Stimulated activated memory B cell treated with anti-CD40 and anti-IgM and Interleukin-4, amounts not matched to agents 10 μg/mL and 1 μg/mL and 100 μg/mL, for 72 hours (primary cell): ENCODE measurements at regions not wholly inside any gene's neighbourhood (a gene's known extent, or its start where the extent isn't known, plus 50 kb on each side); places are given as distances from the start of the nearest gene placed in this dataset.
"Not testable (repeated sequence)": the region's sequence is repeated elsewhere in the genome, so short reads cannot be mapped to it uniquely, and the experiment has no call there.

Source experiments
- ATAC-seq: fragments of 150-1000 bp; cut with Tn5 transposase; 2 replicates; pipeline ENCODE4 v1.10.0; 2021
- H3K27ac Mint-ChIP-seq: one replicate; pipeline ENCODE4 v1.8.0; 2022; ENCODE audit warnings: mild to moderate bottlenecking, mixed read lengths
- H3K27me3 Mint-ChIP-seq: one replicate; pipeline ENCODE4 v1.8.0; 2022; ENCODE audit warnings: mixed read lengths
- H3K36me3 Mint-ChIP-seq: one replicate; pipeline ENCODE4 v1.8.0; 2022; ENCODE audit warnings: mixed read lengths
- H3K4me1 Mint-ChIP-seq: one replicate; pipeline ENCODE4 v1.8.0; 2022; ENCODE audit warnings: mixed read lengths
- H3K4me3 Mint-ChIP-seq: one replicate; pipeline ENCODE4 v1.8.0; 2022; ENCODE audit warnings: mild to moderate bottlenecking, moderate library complexity, mixed read lengths
- H3K9me3 Mint-ChIP-seq: one replicate; pipeline ENCODE4 v1.8.0; 2022; ENCODE audit warnings: mixed read lengths

- H3K27me3 Mint-ChIP-seq, H3K36me3 Mint-ChIP-seq, ATAC-seq, H3K4me3 Mint-ChIP-seq, H3K9me3 Mint-ChIP-seq: not testable (repeated sequence)
- peak overlapping the region; percentile 12 for H3K27ac Mint-ChIP-seq
- peaks cover 41% of the 10 kb centered on the region for H3K4me1 Mint-ChIP-seq
Measured at GRCh38 chr2:64816526-64816925, 162.8 kb upstream of the SERTAD2 start.

DNA sequence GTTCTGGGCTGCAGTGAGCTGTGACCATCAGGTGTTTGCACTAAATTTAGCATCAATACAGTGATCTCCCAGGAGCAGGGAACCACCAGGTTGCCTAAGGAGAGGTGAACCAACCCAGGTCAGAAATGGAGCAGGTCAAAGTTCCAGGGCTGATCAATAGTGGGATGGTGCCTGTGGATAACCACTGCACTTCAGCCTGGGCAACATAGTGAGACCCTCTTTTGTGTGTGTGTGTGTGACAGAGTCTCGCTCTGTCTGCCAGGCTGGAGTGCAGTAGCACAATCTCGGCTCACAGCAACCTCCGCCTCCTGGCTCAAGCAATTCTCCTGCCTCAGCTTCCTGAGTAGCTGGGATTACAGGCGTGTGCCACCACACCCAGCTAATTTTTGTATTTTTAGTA lies 163.7 kb upstream of the SERTAD2 start:
- H3K36me3 Mint-ChIP-seq: no peaks in the 10 kb centered on the region
- H3K4me3 Mint-ChIP-seq: no peak overlapping the region
- no peak for ATAC-seq
- H3K27ac Mint-ChIP-seq: no peak overlapping the region
- no peaks in the 10 kb centered on the region for H3K9me3 Mint-ChIP-seq
- H3K27me3 Mint-ChIP-seq: no peaks in the 10 kb centered on the region
- H3K4me1 Mint-ChIP-seq: peaks cover 43% of the 10 kb centered on the region

GRCh38 chr2:64818664-64819060 lies 164.9 kb upstream of the SERTAD2 start:
- H3K27me3 Mint-ChIP-seq: no peaks in the 10 kb centered on the region
- no peak for ATAC-seq
- H3K4me1 Mint-ChIP-seq: peaks cover 51% of the 10 kb centered on the region
- H3K27ac Mint-ChIP-seq: peak overlapping the region; percentile 92
- no peaks in the 10 kb centered on the region for H3K36me3 Mint-ChIP-seq
- H3K9me3 Mint-ChIP-seq: no peaks in the 10 kb centered on the region
- no peak overlapping the region for H3K4me3 Mint-ChIP-seq

- H3K36me3 Mint-ChIP-seq: no peaks in the 10 kb centered on the region
- no peaks in the 10 kb centered on the region for H3K9me3 Mint-ChIP-seq
- peak overlapping the region; percentile 92 for H3K27ac Mint-ChIP-seq
- peaks cover 55% of the 10 kb centered on the region for H3K4me1 Mint-ChIP-seq
- peak overlapping the region; percentile 45 for H3K4me3 Mint-ChIP-seq
- H3K27me3 Mint-ChIP-seq: no peaks in the 10 kb centered on the region
- peak; percentile 55 for ATAC-seq
Measured at GRCh38 chr2:64819361-64819760, 165.6 kb upstream of the SERTAD2 start.

GRCh38 chr2:64819774-64820688 lies 166.3 kb upstream of the SERTAD2 start:
- peak; percentile 92 for ATAC-seq
- Mint-ChIP-seq H3K36me3 (no peaks in the 10 kb centered on the region), H3K4me3 (peak overlapping the region; percentile 64), H3K27ac (peak overlapping the region; percentile 92), H3K9me3 (no peaks in the 10 kb centered on the region), H3K27me3 (no peaks in the 10 kb centered on the region), H3K4me1 (peaks cover 62% of the 10 kb centered on the region)

- peaks cover 68% of the 10 kb centered on the region for H3K4me1 Mint-ChIP-seq
- H3K27me3 Mint-ChIP-seq: no peaks in the 10 kb centered on the region
- ATAC-seq: no peak
- H3K27ac Mint-ChIP-seq: peak overlapping the region; percentile 92
- no peaks in the 10 kb centered on the region for H3K36me3 Mint-ChIP-seq
- no peak overlapping the region for H3K4me3 Mint-ChIP-seq
- no peaks in the 10 kb centered on the region for H3K9me3 Mint-ChIP-seq
Measured at GRCh38 chr2:64820901-64821300, 167.2 kb upstream of the SERTAD2 start.

- Mint-ChIP-seq H3K36me3 (no peaks in the 10 kb centered on the region), H3K4me1 (peaks cover 63% of the 10 kb centered on the region)
Measured at GRCh38 chr2:64823794-64824193, 165.4 kb upstream of the SLC1A4 start.

DNA sequence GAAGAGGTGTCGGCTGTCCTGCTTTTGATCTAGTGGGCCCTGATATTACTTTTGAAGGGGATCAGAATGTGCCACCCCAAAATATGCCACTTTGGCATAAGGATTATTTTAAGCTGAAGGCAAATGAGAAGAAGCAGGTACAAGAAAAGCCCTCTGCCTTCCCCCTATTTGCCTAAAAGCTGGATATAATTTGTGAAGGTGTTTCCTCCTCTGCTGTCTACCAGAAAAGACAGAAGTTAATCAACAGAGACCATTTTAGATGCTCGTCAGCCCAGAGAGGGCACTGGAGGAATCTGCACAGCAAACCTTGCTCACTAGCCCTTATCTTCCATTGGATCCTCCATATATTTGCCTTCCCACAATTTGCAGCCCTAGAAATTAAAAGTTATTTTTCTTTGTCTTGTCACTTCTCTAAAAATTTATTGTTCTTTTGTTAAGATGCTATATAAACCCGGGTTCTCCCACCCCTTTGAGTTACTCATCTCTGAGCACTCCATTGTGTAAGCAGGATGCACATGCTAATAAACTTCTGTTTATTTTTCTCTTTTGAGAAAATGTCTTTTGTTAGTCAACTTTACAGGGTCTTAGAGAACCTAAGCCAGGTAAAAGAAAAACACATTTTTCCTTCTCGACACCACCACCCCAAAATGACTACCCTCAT lies 163.2 kb upstream of the SLC1A4 start:
- no peak for ATAC-seq
- Mint-ChIP-seq H3K36me3 (no peaks in the 10 kb centered on the region), H3K27me3 (no peaks in the 10 kb centered on the region), H3K4me1 (peaks cover 48% of the 10 kb centered on the region), H3K27ac (peak overlapping the region; percentile 57), H3K4me3 (no peak overlapping the region), H3K9me3 (peaks cover 3% of the 10 kb centered on the region)

More at GRCh38 chr2:64823794-64824193, 165.4 kb upstream of the SLC1A4 start:
- H3K27me3 Mint-ChIP-seq: no peaks in the 10 kb centered on the region
- no peak for ATAC-seq
- peaks cover under 1% of the 10 kb centered on the region for H3K9me3 Mint-ChIP-seq
- no peak overlapping the region for H3K4me3 Mint-ChIP-seq
- H3K27ac Mint-ChIP-seq: peak overlapping the region; percentile 59

DNA sequence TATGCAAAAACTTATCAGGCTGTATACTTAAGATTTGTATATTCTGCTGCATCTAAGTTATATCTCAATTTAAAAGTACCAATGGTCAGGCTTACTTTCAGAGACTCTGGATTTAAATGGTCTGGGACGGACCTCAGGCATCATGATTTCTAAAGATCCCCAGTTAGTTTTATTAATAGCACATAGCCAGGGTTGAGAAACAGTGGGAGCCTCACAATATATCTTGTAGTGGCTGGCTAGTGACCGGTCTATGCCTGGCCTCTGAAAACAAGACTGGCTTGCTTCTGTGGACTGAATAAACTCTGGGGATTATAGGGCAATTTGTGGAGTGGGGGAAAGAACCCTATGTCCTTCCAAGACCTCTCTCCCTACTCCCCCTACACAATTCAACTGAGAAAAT lies 162.5 kb upstream of the SLC1A4 start:
- peaks cover 48% of the 10 kb centered on the region for H3K4me1 Mint-ChIP-seq
- H3K9me3 Mint-ChIP-seq: peaks cover 3% of the 10 kb centered on the region
- H3K36me3 Mint-ChIP-seq: no peaks in the 10 kb centered on the region
- no peak overlapping the region for H3K27ac Mint-ChIP-seq
- no peaks in the 10 kb centered on the region for H3K27me3 Mint-ChIP-seq
- ATAC-seq: no peak
- H3K4me3 Mint-ChIP-seq: no peak overlapping the region

DNA sequence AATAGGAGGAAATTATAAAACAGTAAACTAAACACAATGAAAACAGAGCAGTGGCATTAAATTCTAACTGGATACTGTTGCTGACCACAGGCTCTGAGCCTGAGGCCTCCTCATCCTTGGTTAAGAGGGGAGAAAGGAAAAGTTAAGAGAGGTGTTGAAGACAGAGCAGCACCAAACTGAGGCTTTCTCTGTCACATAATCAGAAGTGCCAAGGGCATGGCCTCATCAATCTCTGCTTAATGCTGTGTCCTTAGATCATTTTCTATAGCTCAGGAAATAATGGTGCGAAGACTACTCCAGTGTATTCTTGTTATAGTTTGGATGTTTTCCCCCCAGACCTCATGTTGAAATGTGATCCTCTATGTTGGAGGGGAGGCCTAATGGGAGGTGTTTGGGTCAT lies 160.9 kb upstream of the SLC1A4 start:
- ATAC-seq: no peak
- H3K27me3 Mint-ChIP-seq: no peaks in the 10 kb centered on the region
- H3K27ac Mint-ChIP-seq: no peak overlapping the region
- H3K4me3 Mint-ChIP-seq: no peak overlapping the region
- H3K9me3 Mint-ChIP-seq: peaks cover 3% of the 10 kb centered on the region
- no peaks in the 10 kb centered on the region for H3K36me3 Mint-ChIP-seq
- peaks cover 45% of the 10 kb centered on the region for H3K4me1 Mint-ChIP-seq

GRCh38 chr2:64829525-64829924 lies 159.7 kb upstream of the SLC1A4 start:
- H3K4me1 Mint-ChIP-seq: peaks cover 41% of the 10 kb centered on the region
- H3K27me3 Mint-ChIP-seq: no peaks in the 10 kb centered on the region
- no peak overlapping the region for H3K4me3 Mint-ChIP-seq
- no peak overlapping the region for H3K27ac Mint-ChIP-seq
- no peaks in the 10 kb centered on the region for H3K36me3 Mint-ChIP-seq
- no peak for ATAC-seq
- peaks cover 3% of the 10 kb centered on the region for H3K9me3 Mint-ChIP-seq

GRCh38 chr2:64831134-64831976 lies 157.8 kb upstream of the SLC1A4 start:
- H3K27ac Mint-ChIP-seq: peak overlapping the region; percentile 87

GRCh38 chr2:64831977-64832328 lies 157.2 kb upstream of the SLC1A4 start:
- Mint-ChIP-seq H3K4me1 (peaks cover 26% of the 10 kb centered on the region), H3K4me3 (no peak overlapping the region), H3K9me3 (peaks cover 3% of the 10 kb centered on the region), H3K27me3 (no peaks in the 10 kb centered on the region), H3K27ac (peak overlapping the region; percentile 87), H3K36me3 (no peaks in the 10 kb centered on the region)
- no peak for ATAC-seq

More at GRCh38 chr2:64831134-64831976, 157.8 kb upstream of the SLC1A4 start:
- peak overlapping the region; percentile 49 for H3K4me3 Mint-ChIP-seq
- H3K36me3 Mint-ChIP-seq: no peaks in the 10 kb centered on the region
- peak; percentile 97 for ATAC-seq
- peaks cover 3% of the 10 kb centered on the region for H3K9me3 Mint-ChIP-seq
- H3K4me1 Mint-ChIP-seq: peaks cover 23% of the 10 kb centered on the region
- H3K27me3 Mint-ChIP-seq: no peaks in the 10 kb centered on the region

DNA sequence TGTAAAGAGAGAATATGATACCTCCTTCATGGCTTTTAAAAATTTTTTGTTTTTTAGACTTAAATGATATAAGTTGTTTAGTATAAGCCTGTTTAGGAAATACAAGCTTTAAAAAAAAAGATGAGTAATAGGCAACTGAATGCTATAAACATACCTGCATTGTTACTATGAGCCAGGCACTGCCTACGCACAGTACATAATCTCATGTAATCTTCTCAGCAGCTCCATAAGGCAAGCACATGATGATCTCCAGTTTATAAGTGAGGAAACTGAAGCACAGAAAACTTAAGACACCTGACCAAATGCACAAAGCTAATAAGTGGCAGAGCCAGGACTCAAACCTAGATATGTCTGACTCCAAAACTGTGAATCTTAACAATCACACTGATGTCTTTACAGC lies 156.3 kb upstream of the SLC1A4 start:
- no peak for ATAC-seq
- peak overlapping the region; percentile 20 for H3K27ac Mint-ChIP-seq

GRCh38 chr2:64836566-64836965 lies 152.6 kb upstream of the SLC1A4 start:
- H3K36me3 Mint-ChIP-seq: no peaks in the 10 kb centered on the region
- no peaks in the 10 kb centered on the region for H3K27me3 Mint-ChIP-seq
- no peaks in the 10 kb centered on the region for H3K9me3 Mint-ChIP-seq
- ATAC-seq: no peak
- H3K4me1 Mint-ChIP-seq: peaks cover 58% of the 10 kb centered on the region
- H3K4me3 Mint-ChIP-seq: no peak overlapping the region
- peak overlapping the region; percentile 75 for H3K27ac Mint-ChIP-seq

More for the DNA sequence above, 156.3 kb upstream of the SLC1A4 start:
- H3K36me3 Mint-ChIP-seq: no peaks in the 10 kb centered on the region
- H3K27me3 Mint-ChIP-seq: no peaks in the 10 kb centered on the region
- H3K9me3 Mint-ChIP-seq: peaks cover 3% of the 10 kb centered on the region
- no peak overlapping the region for H3K4me3 Mint-ChIP-seq
- peaks cover 32% of the 10 kb centered on the region for H3K4me1 Mint-ChIP-seq
